HG02610 (cell line): ENCODE measurements at regions not wholly inside any gene's neighbourhood (a gene's known extent, or its start where the extent isn't known, plus 50 kb on each side); places are given as distances from the start of the nearest gene placed in this dataset.
"Not testable (repeated sequence)": the region's sequence is repeated elsewhere in the genome, so short reads cannot be mapped to it uniquely, and the experiment has no call there.

Source experiments
- ATAC-seq: cut with Tn5 transposase; IDR thresholded peaks from one replicate; pipeline ENCODE4 v1.9.1; 2021; ENCODE audit warnings: mild to moderate bottlenecking, moderate library complexity; ENCODE audit not compliant: unreplicated experiment

- no peak for ATAC-seq
These were observed 399.8 kb upstream of the MAN1A1 start for GRCh38 chr6:119749335-119749734.

GRCh38 chr6:119748535-119748934 lies 399.0 kb upstream of the MAN1A1 start:
- not testable (repeated sequence) for ATAC-seq

- ATAC-seq: peak; percentile 91
These were observed 392.7 kb upstream of the MAN1A1 start for GRCh38 chr6:119742188-119742803.

- ATAC-seq: no peak
These were observed 390.2 kb upstream of the MAN1A1 start for GRCh38 chr6:119739769-119740168.

GRCh38 chr6:119738425-119738824 lies 388.9 kb upstream of the MAN1A1 start:
- no peak for ATAC-seq

- ATAC-seq: no peak
These were observed 386.9 kb upstream of the MAN1A1 start for GRCh38 chr6:119736296-119737021.

- ATAC-seq: no peak
These were observed 386.0 kb upstream of the MAN1A1 start for GRCh38 chr6:119735530-119735929.

- no peak for ATAC-seq
These were observed 384.7 kb upstream of the MAN1A1 start for GRCh38 chr6:119734227-119734626.

- peak; percentile 74 for ATAC-seq
These were observed 379.4 kb upstream of the MAN1A1 start for GRCh38 chr6:119728935-119729334.

- no peak for ATAC-seq
These were observed 378.7 kb upstream of the MAN1A1 start for GRCh38 chr6:119728220-119728750.

GRCh38 chr6:119727504-119728219 lies 378.1 kb upstream of the MAN1A1 start:
- no peak for ATAC-seq

- ATAC-seq: not testable (repeated sequence)
These were observed 377.4 kb upstream of the MAN1A1 start for GRCh38 chr6:119726912-119727311.

- ATAC-seq: no peak
These were observed 376.5 kb upstream of the MAN1A1 start for GRCh38 chr6:119726086-119726485.

GRCh38 chr6:119720160-119720559 lies 370.6 kb upstream of the MAN1A1 start:
- no peak for ATAC-seq

- ATAC-seq: no peak
These were observed 368.4 kb upstream of the MAN1A1 start for GRCh38 chr6:119717942-119718341.

GRCh38 chr6:119716668-119717270 lies 367.2 kb upstream of the MAN1A1 start:
- no peak for ATAC-seq

GRCh38 chr6:119713903-119714302 lies 364.3 kb upstream of the MAN1A1 start:
- ATAC-seq: no peak

- ATAC-seq: no peak
These were observed 337.1 kb upstream of the MAN1A1 start for GRCh38 chr6:119686644-119687043.

GRCh38 chr6:119686240-119686639 lies 336.7 kb upstream of the MAN1A1 start:
- no peak for ATAC-seq

GRCh38 chr6:119683671-119684070 lies 334.1 kb upstream of the MAN1A1 start:
- ATAC-seq: no peak

GRCh38 chr6:119683031-119683430 lies 333.5 kb upstream of the MAN1A1 start:
- no peak for ATAC-seq
